K562 (cell line): ENCODE measurements at regions not wholly inside any gene's neighbourhood (a gene's known extent, or its start where the extent isn't known, plus 50 kb on each side); places are given as distances from the start of the nearest gene placed in this dataset.

Experiments
- ATAC-seq: fragments of 200-7000 bp; cut with Tn5 transposase; 3 replicates; pipeline ENCODE4 v1.9.1; 2020; ENCODE audit warnings: moderate library complexity
- BruUV-seq: library from RNA; stranded (reverse); fragments of 400-500 nt; replicated peaks from 2 replicates; lab custom pipeline; 2021; lab: Mats Ljungman, UMichigan
- CTCF ChIA-PET: fragments of 300-600 bp; formaldehyde crosslinking; extraction: SDS; loops from one replicate; lab custom pipeline; 2021; ENCODE audit warnings: low intra/inter-chr PET ratio; lab: Yijun Ruan, JAX
- POLR2A ChIA-PET: fragments of 300-600, 350-650 bp; sonication (Branson Sonifier 250); formaldehyde crosslinking; extraction: SDS; loops from one replicate; lab custom pipeline; 2021; ENCODE audit warnings: antibody characterized with exemption, inconsistent platforms; lab: Yijun Ruan, JAX
- DNase-seq, 4 experiments: peaks; one replicate each; pipeline versions ENCODE4 v3.0.0 to v3.0.0-alpha.2; 2011 to 2018; ENCODE audit warnings: low spot score in 3 of 4, mixed read lengths in 3 of 4; ENCODE audit errors: extremely low read depth in 1 of 4
- FAIRE-seq: peaks from 2 replicates; lab custom pipeline; 2011; peaks lifted over from hg19 to GRCh38; lab: Jason Lieb, UNC
- H2AFZ ChIP-seq: 2 replicates; pipeline ENCODE4 v1.6.0; 2011; ENCODE audit warnings: low read depth, low read length, control low read depth, inconsistent platforms
- H3K27ac ChIP-seq: fragments of 200-600 bp; 3 replicates; pipeline ENCODE4 v1.8.0; 2011; ENCODE audit warnings: low read depth, mild to moderate bottlenecking, control low read depth, inconsistent platforms, low read length, moderate library complexity, mixed read lengths; ENCODE audit errors: extremely low read depth
- H3K27me3 ChIP-seq, 2 experiments: fragments of 300-600 bp in 1 of 2; 2 replicates in 1 of 2; 3 replicates in 1 of 2; pipeline versions ENCODE4 v1.6.0 to v1.8.0; 2011; ENCODE audit warnings: inconsistent platforms in 2 of 2, low read length in 2 of 2, mild to moderate bottlenecking in 1 of 2, mixed read lengths in 1 of 2, moderate library complexity in 1 of 2; ENCODE audit not compliant: control insufficient read depth in 2 of 2, insufficient read depth in 2 of 2
- H3K36me3 ChIP-seq: fragments of 300-600 bp; 3 replicates; pipeline ENCODE4 v1.8.0; 2011; ENCODE audit warnings: mild to moderate bottlenecking, low read length, inconsistent platforms; ENCODE audit not compliant: control insufficient read depth, insufficient read depth
- H3K4me1 ChIP-seq, 2 experiments: fragments of 200-600 bp in 1 of 2; replicated peaks in 1 of 2; 2 replicates in 1 of 2; 3 replicates in 1 of 2; pipeline versions ENCODE4 v1.5.1 to v1.8.0; 2011; ENCODE audit warnings: inconsistent platforms in 2 of 2, low read length in 2 of 2, mild to moderate bottlenecking in 1 of 2, mixed read lengths in 1 of 2, moderate library complexity in 1 of 2; ENCODE audit not compliant: control insufficient read depth in 2 of 2, insufficient read depth in 2 of 2
- H3K4me2 ChIP-seq: 2 replicates; pipeline ENCODE4 v1.6.1; 2011; ENCODE audit warnings: low read length, control low read depth, inconsistent platforms, mixed read lengths; ENCODE audit not compliant: insufficient read depth
- H3K4me3 ChIP-seq: fragments of 200-600 bp; sonication (generic), shearing (Covaris generic); 2 replicates; pipeline ENCODE4 v1.5.1; 2016; ENCODE audit warnings: control low read depth, inconsistent platforms
- H3K79me2 ChIP-seq: fragments of 200-600 bp; 3 replicates; pipeline ENCODE4 v1.8.0; 2011; ENCODE audit warnings: low read length, inconsistent platforms; ENCODE audit not compliant: control insufficient read depth, insufficient read depth
- H3K9ac ChIP-seq, 2 experiments: 2 replicates each; pipeline versions ENCODE4 v1.6.0 to v1.6.1; 2011; ENCODE audit warnings: low read depth in 2 of 2, low read length in 2 of 2, control low read depth in 1 of 2, inconsistent platforms in 1 of 2, mild to moderate bottlenecking in 1 of 2, mixed read lengths in 1 of 2; ENCODE audit not compliant: insufficient read depth in 1 of 2
- H3K9me1 ChIP-seq: one replicate; pipeline ENCODE4 v1.6.0; 2011; ENCODE audit warnings: inconsistent platforms, mild to moderate bottlenecking, low read length, moderate library complexity; ENCODE audit not compliant: control insufficient read depth, insufficient read depth
- H3K9me3 ChIP-seq: replicated peaks from 2 replicates; pipeline ENCODE4 v1.5.1; 2011; ENCODE audit warnings: low read depth, low read length, inconsistent platforms; ENCODE audit not compliant: control insufficient read depth, insufficient read depth
- H4K20me1 ChIP-seq: replicated peaks from 2 replicates; pipeline ENCODE4 v1.6.1; 2011; ENCODE audit warnings: low read length, inconsistent platforms, mixed read lengths; ENCODE audit not compliant: control insufficient read depth, insufficient read depth
- ARNT ChIP-seq, 2 experiments: fragments of 450-650 bp; IDR thresholded peaks; 2 replicates each; pipeline ENCODE4 v1.6.1; 2016; ENCODE audit warnings: mild to moderate bottlenecking in 1 of 2
- CHAMP1 ChIP-seq: fragments of 450-650 bp; IDR thresholded peaks from 2 replicates; pipeline ENCODE4 v1.6.1; 2016; ENCODE audit warnings: mild to moderate bottlenecking
- CXXC5 ChIP-seq: fragments of 250-450 bp; sonication (Bioruptor Pico); IDR thresholded peaks from 2 replicates; pipeline ENCODE4 v1.8.0; 2022; ENCODE audit warnings: inconsistent platforms, mild to moderate bottlenecking, moderate library complexity
- HMGXB4 ChIP-seq: sonication (generic); formaldehyde crosslinking; IDR thresholded peaks from 2 replicates; pipeline ENCODE4 v1.8.1; 2023; ENCODE audit warnings: mild to moderate bottlenecking, missing genetic modification reagents
- SP2 ChIP-seq: IDR thresholded peaks from 2 replicates; pipeline ENCODE4 v1.6.1; 2011; ENCODE audit warnings: mild to moderate bottlenecking, low read depth, low read length, moderate library complexity; ENCODE audit not compliant: poor library complexity, severe bottlenecking; ENCODE audit errors: extremely low read depth
- ZMIZ1 ChIP-seq, 2 experiments: fragments of 150-350 bp in 1 of 2; IDR thresholded peaks; 2 replicates each; pipeline ENCODE4 v1.6.1; 2012 to 2016; ENCODE audit warnings: low read depth in 2 of 2, low read length in 2 of 2, mild to moderate bottlenecking in 1 of 2, moderate library complexity in 1 of 2
- ZNF75A ChIP-seq: fragments of 450-650 bp; formaldehyde crosslinking; IDR thresholded peaks from 2 replicates; pipeline ENCODE4 v1.4.0; 2020; ENCODE audit warnings: mild to moderate bottlenecking
- WGBS: fragments of 100-300 bp; shearing (Covaris generic); methylation state at CpG from one replicate; pipeline ENCODE4 v1.1.6; 2016; ENCODE audit warnings: low coverage, mixed read lengths; ENCODE audit not compliant: insufficient coverage; ENCODE audit errors: missing lambda C conversion rate; 5-methylcytosine and 5-hydroxymethylcytosine counted together
- in situ Hi-C: fragments of 300-500 bp; cut with MboI; formaldehyde crosslinking; loops from 4 replicates; pipeline ENCODE4 v1.15.0; 2018; ENCODE audit warnings: inconsistent platforms, mixed read lengths
- intact Hi-C: fragments of 100-400 bp; cut with micrococcal nuclease; formaldehyde crosslinking; loops from 2 replicates; pipeline ENCODE4 v1.14.2; 2022

GRCh38 chr6:14922706-14923460 is 323.0 kb upstream of the JARID2 start (continued):
- TF ChIP-seq SP2: no peak
- no peak for TF ChIP-seq ZNF75A (CRISPR knock-in tag)
- no peak for TF ChIP-seq CXXC5 (CRISPR knock-in tag)
- TF ChIP-seq, all 486 proteins: peak for 0

GRCh38 chr6:14924126-14925024 is 321.5 kb upstream of the JARID2 start:
- FAIRE-seq (no peak), ATAC-seq (peak; percentile 19; the same call in 1 of the 3 replicates), DNase-seq (no peak)
- no peaks in the 10 kb centered on the region for H3K36me3 ChIP-seq
- WGBS: 37% methylated on average over 14 of the region's 14 CpGs
- no TSS peak for BruUV-seq
- no peaks in the 10 kb centered on the region for H3K27me3 ChIP-seq
- in situ Hi-C loops (no loop called here), intact Hi-C loops (no loop called here)
- H3K27ac ChIP-seq: no peak overlapping the region
- H3K9me3 ChIP-seq: no peaks in the 10 kb centered on the region
- H3K4me3 ChIP-seq: no peak overlapping the region
- H3K4me1 ChIP-seq: peaks cover 4 to 8% of the 10 kb centered on the region in 2 experiments; a peak in 3 of 5 replicates
- POLR2A ChIA-PET: interaction anchor here (0.6 kb wide), 2 partner anchors 51 to 885 kb away, joined by 3 read pairs; no protein-coding TSS in a partner anchor
- no peaks in the 10 kb centered on the region for H4K20me1 ChIP-seq
- H3K4me2 ChIP-seq: no peak overlapping the region
- no peak overlapping the region for H3K9ac ChIP-seq
- H2AFZ ChIP-seq: no peak overlapping the region
- no peaks in the 10 kb centered on the region for H3K79me2 ChIP-seq
- H3K9me1 ChIP-seq: no peaks in the 10 kb centered on the region
- CTCF ChIA-PET: interaction anchor here (0.6 kb wide), 1 partner anchor 1396 kb away, joined by 3 read pairs; no protein-coding TSS in a partner anchor
- no peak for TF ChIP-seq HMGXB4 (CRISPR knock-in tag)
- no peak for TF ChIP-seq ZMIZ1 (IDR thresholded peaks at IDR 0.05; ENCODE audit: low read depth in 2 of 2, low read length in 2 of 2)
- no peak for TF ChIP-seq CHAMP1
- TF ChIP-seq ARNT (IDR thresholded peaks at IDR 0.05): no peak
